A673 (cell line): ENCODE measurements at regions not wholly inside any gene's neighbourhood (a gene's known extent, or its start where the extent isn't known, plus 50 kb on each side); places are given as distances from the start of the nearest gene placed in this dataset.

Experiments used
- BruUV-seq: library from RNA; stranded (reverse); fragments of 400-500 nt; replicated peaks from 2 replicates; lab custom pipeline; 2021; lab: Mats Ljungman, UMichigan
- CTCF ChIA-PET: fragments of 300-600 bp; sonication (Branson Sonifier 250); formaldehyde crosslinking; loops from one replicate; lab custom pipeline; 2022; ENCODE audit warnings: antibody characterized with exemption; lab: Charles Lee
- POLR2A ChIA-PET: fragments of 300-600 bp; sonication (Branson Sonifier 250); formaldehyde crosslinking; loops from one replicate; lab custom pipeline; 2022; ENCODE audit warnings: antibody characterized with exemption; ENCODE audit not compliant: low non-redundant PET; lab: Charles Lee
- DNase-seq: peaks from one replicate; pipeline ENCODE4 v3.0.0-alpha.2; 2015; ENCODE audit warnings: low spot score
- H3K27ac ChIP-seq: fragments of 200-600 bp; sonication (generic); 2 replicates; pipeline ENCODE4 v1.5.1; 2016; ENCODE audit warnings: mixed run types, low read depth, mild to moderate bottlenecking, mixed read lengths, antibody characterized with exemption, low read length; ENCODE audit not compliant: poor library complexity, severe bottlenecking
- H3K27me3 ChIP-seq: fragments of 200-600 bp; sonication (generic); replicated peaks from 2 replicates; pipeline ENCODE4 v1.6.1; 2017; ENCODE audit warnings: mixed run types, low read depth, mild to moderate bottlenecking, mixed read lengths, antibody characterized with exemption, low read length; ENCODE audit not compliant: insufficient read depth, poor library complexity
- H3K36me3 ChIP-seq: fragments of 200-600 bp; sonication (generic); 2 replicates; pipeline ENCODE4 v1.6.1; 2016; ENCODE audit warnings: mixed run types, mild to moderate bottlenecking, mixed read lengths, antibody characterized with exemption, low read length; ENCODE audit not compliant: insufficient read depth, poor library complexity, severe bottlenecking
- H3K4me1 ChIP-seq: fragments of 200-600 bp; sonication (generic); 2 replicates; pipeline ENCODE4 v1.6.1; 2017; ENCODE audit warnings: mixed run types, mild to moderate bottlenecking, mixed read lengths, antibody characterized with exemption, low read length; ENCODE audit not compliant: insufficient read depth, poor library complexity, severe bottlenecking
- H3K4me3 ChIP-seq: fragments of 200-600 bp; sonication (generic); 2 replicates; pipeline ENCODE4 v1.5.1; 2016; ENCODE audit warnings: low read depth, mixed run types, mild to moderate bottlenecking, mixed read lengths, low read length; ENCODE audit not compliant: poor library complexity, severe bottlenecking
- H3K9me3 ChIP-seq: fragments of 200-600 bp; sonication (generic); 2 replicates; pipeline ENCODE4 v1.6.1; 2016; ENCODE audit warnings: mixed run types, low read depth, mild to moderate bottlenecking, mixed read lengths, antibody characterized with exemption, low read length; ENCODE audit not compliant: poor library complexity, severe bottlenecking
- CTCF ChIP-seq: fragments of 300-800, 200-600 bp; sonication (generic); conservative IDR thresholded peaks from 2 replicates; pipeline ENCODE4 v1.5.1; 2017; ENCODE audit warnings: low read depth, mild to moderate bottlenecking, antibody characterized with exemption, low read length, moderate library complexity, mixed read lengths
- EZH2 ChIP-seq: fragments of 200-600 bp; sonication (generic); IDR thresholded peaks from 2 replicates; pipeline ENCODE4 v1.6.1; 2017; ENCODE audit warnings: borderline replicate concordance, low read depth, mild to moderate bottlenecking, mixed read lengths, antibody characterized with exemption, low read length; ENCODE audit not compliant: poor library complexity, severe bottlenecking
- intact Hi-C: fragments of 100-400 bp; cut with micrococcal nuclease; formaldehyde crosslinking; loops from one replicate; pipeline ENCODE4 v1.10.0; 2022; ENCODE audit not compliant: unreplicated experiment

- no TSS peak for BruUV-seq
- Histone ChIP-seq H3K9me3 (no peaks in the 10 kb centered on the region), H3K27me3 (peaks cover 52% of the 10 kb centered on the region), H3K4me3 (no peak overlapping the region), H3K36me3 (no peaks in the 10 kb centered on the region), H3K27ac (no peak overlapping the region), H3K4me1 (no peaks in the 10 kb centered on the region)
- intact Hi-C loops: no loop called here
- CTCF ChIA-PET: no interaction called here
- no peak for DNase-seq
- POLR2A ChIA-PET: interaction anchor here (0.6 kb wide), 1 partner anchor 104 kb away, joined by 3 read pairs; no protein-coding TSS in a partner anchor
- TF ChIP-seq EZH2: no peak
- no peak for TF ChIP-seq CTCF
Measured at GRCh38 chr18:27794181-27794926, 382.6 kb downstream of the CDH2 start.

- Histone ChIP-seq H3K36me3 (no peaks in the 10 kb centered on the region), H3K27ac (no peak overlapping the region), H3K4me1 (no peaks in the 10 kb centered on the region), H3K4me3 (no peak overlapping the region), H3K9me3 (no peaks in the 10 kb centered on the region), H3K27me3 (peaks cover 52% of the 10 kb centered on the region)
- ChIA-PET CTCF (no interaction called here), POLR2A (no interaction called here)
- TF ChIP-seq CTCF: no peak
- TF ChIP-seq EZH2: no peak
- intact Hi-C loops: no loop called here
- no peak for DNase-seq
- no TSS peak for BruUV-seq
Measured at GRCh38 chr18:27793013-27793785, 383.7 kb downstream of the CDH2 start.

- H3K27ac ChIP-seq: no peak overlapping the region
- BruUV-seq: no TSS peak
- no peaks in the 10 kb centered on the region for H3K9me3 ChIP-seq
- POLR2A ChIA-PET: no interaction called here
- CTCF ChIA-PET: no interaction called here
- intact Hi-C loops: no loop called here
- no peak for TF ChIP-seq EZH2
- TF ChIP-seq CTCF: no peak
- H3K27me3 ChIP-seq: peaks cover 42% of the 10 kb centered on the region
- no peaks in the 10 kb centered on the region for H3K4me1 ChIP-seq
- no peak overlapping the region for H3K4me3 ChIP-seq
- DNase-seq: no peak
- no peaks in the 10 kb centered on the region for H3K36me3 ChIP-seq
Measured at GRCh38 chr18:27789406-27789805, 387.5 kb downstream of the CDH2 start.
